ENCODE measurements at regions not wholly inside any gene's neighbourhood (a gene's known extent, or its start where the extent isn't known, plus 50 kb on each side); places are given as distances from the start of the nearest gene placed in this dataset.

- no peak for TF ChIP-seq CTCF (conservative IDR thresholded peaks at IDR 0.05; ENCODE audit: low read depth, low read length)
- no peak for TF ChIP-seq EZH2 (IDR thresholded peaks at IDR 0.05; ENCODE audit: borderline replicate concordance, low read depth, low read length, poor library complexity, severe bottlenecking)
These were observed 155.0 kb downstream of the TMEM26 start for GRCh38 chr10:61298194-61298593.
